ENCODE measurements at regions not wholly inside any gene's neighbourhood (a gene's known extent, or its start where the extent isn't known, plus 50 kb on each side); places are given as distances from the start of the nearest gene placed in this dataset.

DNA sequence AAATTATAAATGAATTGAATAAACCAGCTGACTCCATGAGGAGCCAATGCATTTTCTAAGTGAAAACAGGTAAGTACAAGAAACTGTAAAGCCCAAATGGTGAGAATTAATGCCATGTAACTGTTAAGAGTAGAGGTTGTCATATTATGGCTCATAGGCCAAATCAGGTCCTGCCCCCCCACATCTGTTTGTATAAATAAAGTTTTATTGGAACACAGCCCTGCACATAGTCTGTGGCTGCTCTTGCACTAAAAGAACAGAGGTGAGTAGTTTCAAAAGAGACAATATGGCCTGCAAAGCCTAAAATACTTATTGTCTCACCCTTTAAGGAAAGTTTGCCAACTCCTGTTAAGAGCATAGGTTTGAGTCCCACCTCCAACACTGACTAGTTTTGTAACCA, 140.5 kb upstream of the SRRM4 start:
- TF ChIP-seq CTCF (conservative IDR thresholded peaks at IDR 0.05; ENCODE audit: low read depth in 2 of 2) (no peak), EZH2 (IDR thresholded peaks at IDR 0.05; ENCODE audit: low read depth, unreplicated experiment) (no peak), POLR2AphosphoS5 (IDR thresholded peaks at IDR 0.05; ENCODE audit: low read depth) (no peak), EZH2phosphoT487 (IDR thresholded peaks at IDR 0.05; ENCODE audit: unreplicated experiment) (no peak), STAT1 (IDR thresholded peaks at IDR 0.05; ENCODE audit: unreplicated experiment) (no peak), CREB1 (CRISPR knock-in tag; IDR thresholded peaks at IDR 0.05; ENCODE audit: low read depth) (no peak), JUNB (IDR thresholded peaks at IDR 0.05; ENCODE audit: unreplicated experiment) (no peak), ZNF114 (CRISPR knock-in tag; IDR thresholded peaks at IDR 0.05) (no peak)
- TF ChIP-seq, protein P1, sequence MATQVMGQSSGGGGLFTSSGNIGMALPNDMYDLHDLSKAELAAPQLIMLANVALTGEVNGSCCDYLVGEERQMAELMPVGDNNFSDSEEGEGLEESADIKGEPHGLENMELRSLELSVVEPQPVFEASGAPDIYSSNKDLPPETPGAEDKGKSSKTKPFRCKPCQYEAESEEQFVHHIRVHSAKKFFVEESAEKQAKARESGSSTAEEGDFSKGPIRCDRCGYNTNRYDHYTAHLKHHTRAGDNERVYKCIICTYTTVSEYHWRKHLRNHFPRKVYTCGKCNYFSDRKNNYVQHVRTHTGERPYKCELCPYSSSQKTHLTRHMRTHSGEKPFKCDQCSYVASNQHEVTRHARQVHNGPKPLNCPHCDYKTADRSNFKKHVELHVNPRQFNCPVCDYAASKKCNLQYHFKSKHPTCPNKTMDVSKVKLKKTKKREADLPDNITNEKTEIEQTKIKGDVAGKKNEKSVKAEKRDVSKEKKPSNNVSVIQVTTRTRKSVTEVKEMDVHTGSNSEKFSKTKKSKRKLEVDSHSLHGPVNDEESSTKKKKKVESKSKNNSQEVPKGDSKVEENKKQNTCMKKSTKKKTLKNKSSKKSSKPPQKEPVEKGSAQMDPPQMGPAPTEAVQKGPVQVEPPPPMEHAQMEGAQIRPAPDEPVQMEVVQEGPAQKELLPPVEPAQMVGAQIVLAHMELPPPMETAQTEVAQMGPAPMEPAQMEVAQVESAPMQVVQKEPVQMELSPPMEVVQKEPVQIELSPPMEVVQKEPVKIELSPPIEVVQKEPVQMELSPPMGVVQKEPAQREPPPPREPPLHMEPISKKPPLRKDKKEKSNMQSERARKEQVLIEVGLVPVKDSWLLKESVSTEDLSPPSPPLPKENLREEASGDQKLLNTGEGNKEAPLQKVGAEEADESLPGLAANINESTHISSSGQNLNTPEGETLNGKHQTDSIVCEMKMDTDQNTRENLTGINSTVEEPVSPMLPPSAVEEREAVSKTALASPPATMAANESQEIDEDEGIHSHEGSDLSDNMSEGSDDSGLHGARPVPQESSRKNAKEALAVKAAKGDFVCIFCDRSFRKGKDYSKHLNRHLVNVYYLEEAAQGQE (IDR thresholded peaks at IDR 0.05; ENCODE audit: unreplicated experiment) = no peak

Measured in GM23338 (cell line).